ENCODE measurements at regions not wholly inside any gene's neighbourhood (a gene's known extent, or its start where the extent isn't known, plus 50 kb on each side); places are given as distances from the start of the nearest gene placed in this dataset.
"Not testable (repeated sequence)": the region's sequence is repeated elsewhere in the genome, so short reads cannot be mapped to it uniquely, and the experiment has no call there.

GRCh38 chr13:112222971-112223370 lies 153.2 kb upstream of the SPACA7 start (continued):
- no peak for TF ChIP-seq ATF3 (IDR thresholded peaks at IDR 0.05)
- TF ChIP-seq, protein P1, sequence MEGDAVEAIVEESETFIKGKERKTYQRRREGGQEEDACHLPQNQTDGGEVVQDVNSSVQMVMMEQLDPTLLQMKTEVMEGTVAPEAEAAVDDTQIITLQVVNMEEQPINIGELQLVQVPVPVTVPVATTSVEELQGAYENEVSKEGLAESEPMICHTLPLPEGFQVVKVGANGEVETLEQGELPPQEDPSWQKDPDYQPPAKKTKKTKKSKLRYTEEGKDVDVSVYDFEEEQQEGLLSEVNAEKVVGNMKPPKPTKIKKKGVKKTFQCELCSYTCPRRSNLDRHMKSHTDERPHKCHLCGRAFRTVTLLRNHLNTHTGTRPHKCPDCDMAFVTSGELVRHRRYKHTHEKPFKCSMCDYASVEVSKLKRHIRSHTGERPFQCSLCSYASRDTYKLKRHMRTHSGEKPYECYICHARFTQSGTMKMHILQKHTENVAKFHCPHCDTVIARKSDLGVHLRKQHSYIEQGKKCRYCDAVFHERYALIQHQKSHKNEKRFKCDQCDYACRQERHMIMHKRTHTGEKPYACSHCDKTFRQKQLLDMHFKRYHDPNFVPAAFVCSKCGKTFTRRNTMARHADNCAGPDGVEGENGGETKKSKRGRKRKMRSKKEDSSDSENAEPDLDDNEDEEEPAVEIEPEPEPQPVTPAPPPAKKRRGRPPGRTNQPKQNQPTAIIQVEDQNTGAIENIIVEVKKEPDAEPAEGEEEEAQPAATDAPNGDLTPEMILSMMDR (IDR thresholded peaks at IDR 0.05 in 2 of 3, conservative IDR thresholded peaks at IDR 0.05 in 1 of 3; ENCODE audit: borderline replicate concordance in 1 of 3, insufficient read depth in 1 of 3, low read depth in 2 of 3, low read length in 2 of 3) = no peak
- no peak for TF ChIP-seq SP1 (IDR thresholded peaks at IDR 0.05; ENCODE audit: low read depth)
- no peak for TF ChIP-seq ZFX (IDR thresholded peaks at IDR 0.05)

DNA sequence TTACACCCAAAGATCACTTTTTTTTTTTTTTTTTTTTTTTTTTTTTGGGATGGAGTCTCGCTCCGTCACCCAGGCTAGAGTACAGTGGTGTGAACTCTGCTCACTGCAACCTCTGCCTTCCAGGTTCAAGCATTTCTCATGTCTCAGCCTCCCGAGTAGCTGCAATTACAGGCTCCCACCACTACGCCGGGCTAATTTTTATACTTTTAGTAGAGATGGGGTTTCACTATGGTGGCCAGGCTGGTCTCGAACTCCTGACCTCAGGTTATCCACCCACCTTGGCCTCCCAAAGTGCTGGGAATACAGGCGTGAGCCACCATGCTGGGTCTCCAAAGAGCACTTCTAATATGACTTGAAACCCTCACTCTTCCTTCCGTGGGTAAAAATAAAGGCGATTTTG lies 152.2 kb upstream of the SPACA7 start:
- DNase-seq (ENCODE audit: low read depth, low spot score); H3K4me2 ChIP-seq (ENCODE audit: low read length); H3K9ac ChIP-seq (ENCODE audit: low read length); intact Hi-C loops (cut with micrococcal nuclease); H4K20me1 ChIP-seq (ENCODE audit: insufficient read depth); POLR2A ChIA-PET; H3K36me3 ChIP-seq (ENCODE audit: control insufficient read depth in 1 of 2, insufficient read depth in 2 of 2, low read length in 2 of 2); H3K4me3 ChIP-seq (replicated peaks in 1 of 2; ENCODE audit: low read depth in 1 of 2, low read length in 2 of 2); H2AFZ ChIP-seq (ENCODE audit: low read depth, low read length, poor library complexity, severe bottlenecking); H3K9me2 ChIP-seq (ENCODE audit: insufficient read depth); BruUV-seq (replicated peaks); H3K79me2 ChIP-seq (ENCODE audit: insufficient read depth, low read length); H3K4me1 ChIP-seq (ENCODE audit: control insufficient read depth in 1 of 2, insufficient read depth in 2 of 2, low read length in 2 of 2); H3K9me3 ChIP-seq (ENCODE audit: control insufficient read depth in 1 of 2, insufficient read depth in 1 of 2, low read depth in 1 of 2, low read length in 2 of 2); RAD21 ChIA-PET (ENCODE audit: low non-redundant PET in 1 of 2, low total read pairs in 2 of 2, uncharacterized antibody in 2 of 2, unreplicated experiment in 2 of 2); H3K27ac ChIP-seq (ENCODE audit: low read depth, low read length): not testable (repeated sequence)
- H3K27me3 ChIP-seq (ENCODE audit: insufficient read depth, low read length) = peaks cover 20% of the 10 kb centered on the region
- peak; percentile 75 for ATAC-seq
- TF ChIP-seq RAD21 (IDR thresholded peaks at IDR 0.05; ENCODE audit: low read depth) = 0 out of 2 replicates have a peak, but pooled peaks have one; percentile 5
- TF ChIP-seq, protein P1 (IDR thresholded peaks at IDR 0.05 in 2 of 3, conservative IDR thresholded peaks at IDR 0.05 in 1 of 3; ENCODE audit: borderline replicate concordance in 1 of 3, insufficient read depth in 1 of 3, low read depth in 2 of 3, low read length in 2 of 3) = peak in 2 of 3 experiments; percentile 31 to 34; a peak in 4 of 6 replicates
- CTCF ChIA-PET = interaction anchor here (1.0 kb wide), 1 partner anchor 110 kb away, joined by 4 read pairs; no protein-coding TSS in a partner anchor
